Stimulated activated CD4-positive, alpha-beta T cell treated with anti-CD3 and anti-CD28 coated beads, Interleukin-4, amount 100 ng/mL, for 48 hours (primary cell): ENCODE measurements at regions not wholly inside any gene's neighbourhood (a gene's known extent, or its start where the extent isn't known, plus 50 kb on each side); places are given as distances from the start of the nearest gene placed in this dataset.

Experiments used
- DNase-seq, 2 donors: peaks; one replicate each; pipeline ENCODE4 v3.0.0-alpha.2; 2020; ENCODE audit warnings: low read depth in 2 of 2

DNA sequence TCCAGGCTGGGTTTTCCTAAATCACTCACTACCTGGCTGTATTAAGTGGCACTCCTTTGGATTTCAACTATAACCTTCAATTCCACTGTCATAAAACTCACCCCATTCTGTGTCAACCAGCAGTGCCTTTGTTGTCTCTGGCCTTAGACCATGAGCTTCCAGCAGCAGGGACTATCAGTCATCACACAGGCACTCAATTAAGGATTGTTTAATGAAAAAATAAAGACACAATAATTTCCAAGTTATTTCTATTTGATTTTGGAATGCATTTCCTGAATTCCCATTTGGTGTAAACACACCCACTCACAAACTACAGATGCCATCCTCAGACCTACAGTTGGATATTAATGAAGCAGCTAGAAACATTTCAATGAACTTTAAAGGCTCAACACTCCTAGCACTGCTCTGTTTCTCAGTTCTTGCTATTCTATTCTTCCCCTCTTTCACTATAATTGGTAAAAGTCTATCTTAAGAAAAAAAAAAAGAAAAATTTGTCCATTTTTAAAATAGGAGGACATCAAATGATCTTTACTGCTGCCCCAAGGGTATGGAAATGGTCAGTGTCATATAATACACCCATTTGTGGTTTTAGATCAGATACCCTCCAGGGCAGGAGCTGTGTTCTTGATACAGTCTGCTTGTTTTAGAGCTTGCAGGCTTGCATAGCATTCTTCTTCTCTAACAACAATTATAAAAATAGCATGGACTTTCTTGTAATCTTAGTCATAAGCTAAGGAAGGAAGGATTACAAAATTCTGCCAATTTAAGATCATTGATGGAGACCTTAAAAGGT, 156.4 kb downstream of the PTGER3 start:
- no peak for DNase-seq

DNA sequence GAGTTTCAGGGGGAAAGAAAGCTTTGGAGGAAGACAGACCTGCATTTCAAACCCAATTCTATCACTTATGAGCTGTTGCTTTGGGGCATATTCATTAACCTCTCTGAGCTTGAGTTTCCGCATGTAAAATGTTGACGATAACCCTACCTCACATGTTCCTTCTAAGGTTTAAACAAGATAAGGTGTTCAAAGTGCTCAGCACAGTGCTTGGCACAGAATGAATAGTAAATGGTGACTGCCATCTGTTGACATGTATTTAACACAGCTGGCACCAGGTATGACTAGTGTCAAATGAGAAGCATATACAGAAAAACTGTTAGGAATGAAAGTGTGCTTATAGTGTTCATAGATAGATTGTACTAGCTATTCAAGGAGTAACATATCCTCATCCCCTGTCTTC, 155.5 kb downstream of the PTGER3 start:
- DNase-seq = no peak

DNA sequence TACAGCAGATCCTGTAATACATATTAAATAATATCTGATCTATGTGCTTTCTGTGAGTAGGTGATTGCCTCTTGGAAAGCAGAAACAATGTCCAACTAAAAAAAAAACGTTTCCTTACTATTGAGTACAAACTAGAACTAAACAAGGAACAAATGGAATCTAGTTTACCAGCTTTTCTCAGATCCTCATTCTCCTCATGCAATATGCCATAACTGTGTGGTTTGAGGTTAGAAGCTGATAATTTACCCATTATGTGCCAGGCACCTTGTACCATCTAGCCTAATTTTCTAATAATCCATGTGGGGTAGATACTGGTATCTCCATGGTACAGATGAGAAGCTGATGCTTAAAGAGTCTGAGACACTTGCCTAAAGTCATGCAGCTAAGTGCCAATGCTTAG, 154.7 kb downstream of the PTGER3 start:
- DNase-seq = no peak

DNA sequence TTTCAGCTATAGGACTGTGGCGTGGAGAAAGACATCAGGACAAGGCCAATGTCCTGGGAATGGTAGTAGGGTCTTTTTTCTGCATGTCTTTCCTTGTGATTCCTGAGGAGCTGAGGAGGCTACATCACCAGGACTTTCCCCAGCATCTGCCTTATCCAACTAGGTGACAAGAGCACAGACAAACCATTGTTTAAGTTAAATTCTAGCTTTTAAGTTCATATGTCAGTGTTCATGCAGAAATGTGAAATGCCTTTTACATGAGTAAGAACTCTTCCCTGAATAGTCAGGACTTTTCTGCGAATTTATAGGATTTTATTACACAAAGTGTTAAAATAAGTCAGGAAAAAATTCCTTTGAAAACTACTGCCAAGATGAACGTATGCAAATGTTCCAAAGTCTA, 154.2 kb downstream of the PTGER3 start:
- no peak for DNase-seq

DNA sequence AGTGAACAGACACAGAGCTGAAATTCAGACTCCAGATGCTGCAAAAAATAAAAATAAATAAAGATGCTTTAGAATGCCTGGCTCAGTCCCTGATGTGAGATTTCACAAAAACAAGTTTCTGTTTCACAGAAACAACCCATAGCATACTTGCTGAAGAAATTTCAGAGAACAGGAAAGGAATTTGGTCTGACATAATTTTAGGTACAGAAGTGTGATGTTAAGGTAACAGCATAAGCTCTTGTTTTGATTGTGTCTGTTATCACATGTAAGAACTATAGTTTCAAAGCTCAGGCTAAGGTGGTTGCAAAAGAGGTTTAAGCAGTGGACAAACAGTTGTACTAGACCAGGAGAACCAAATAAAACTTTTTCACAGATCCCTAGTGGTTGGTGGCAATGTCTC, 152.1 kb downstream of the PTGER3 start:
- no peak for DNase-seq

DNA sequence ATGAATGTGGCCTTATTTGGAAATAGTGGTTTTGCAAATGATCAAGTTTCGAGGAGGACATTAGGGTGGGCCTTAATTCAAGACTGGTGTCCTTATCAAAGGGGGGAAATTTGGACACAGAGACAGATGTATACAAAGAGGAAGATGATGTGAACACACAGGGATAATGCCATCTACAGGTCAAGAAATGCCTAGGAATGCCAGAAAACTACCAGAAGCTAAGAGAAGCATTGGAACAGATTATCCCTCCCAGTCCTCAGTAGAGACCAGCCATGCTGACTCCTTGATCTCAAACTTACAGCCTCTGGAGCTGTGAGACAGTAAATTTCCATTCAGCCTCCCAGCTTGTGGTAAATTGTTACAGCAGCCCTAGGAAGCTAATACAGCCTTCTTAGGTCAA, 151.4 kb downstream of the PTGER3 start:
- DNase-seq = no peak

DNA sequence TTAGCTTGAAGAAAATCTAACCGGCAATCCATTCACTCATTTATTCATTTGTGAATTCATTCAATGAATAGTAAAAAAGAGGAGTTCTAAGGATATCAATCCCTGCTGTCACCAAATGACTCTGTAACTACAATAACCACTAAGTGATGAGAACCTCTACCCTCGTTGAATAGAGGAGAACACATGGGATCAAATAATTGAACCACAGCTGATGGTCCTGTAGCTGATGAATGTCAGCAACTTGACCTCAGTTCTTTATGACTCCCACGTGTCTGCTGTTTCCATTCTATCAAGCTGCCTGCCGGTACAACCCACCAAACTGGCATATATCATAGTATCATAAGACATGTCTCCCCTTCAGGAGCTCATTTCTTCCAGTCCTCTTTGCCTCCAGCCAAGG, 150.3 kb downstream of the PTGER3 start:
- no peak for DNase-seq

DNA sequence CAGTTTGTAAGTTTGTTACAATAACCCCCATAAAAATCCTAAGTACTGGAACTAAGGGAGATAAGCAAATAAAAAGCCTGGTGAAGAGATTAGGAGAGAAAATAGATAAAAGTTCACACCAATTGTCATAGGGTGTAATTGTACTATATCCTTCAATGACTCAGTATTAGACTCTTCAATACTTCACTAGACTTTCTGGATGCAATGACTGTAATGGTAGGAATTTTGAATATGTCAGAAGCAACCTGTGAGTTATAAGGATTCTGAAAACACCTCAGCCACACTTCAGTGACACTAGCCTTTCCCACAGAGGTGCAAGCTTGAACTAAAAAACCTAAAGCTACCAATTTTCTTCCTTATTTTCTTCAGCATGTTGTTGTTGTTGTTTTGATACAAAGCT, 147.9 kb downstream of the PTGER3 start:
- DNase-seq = no peak

DNA sequence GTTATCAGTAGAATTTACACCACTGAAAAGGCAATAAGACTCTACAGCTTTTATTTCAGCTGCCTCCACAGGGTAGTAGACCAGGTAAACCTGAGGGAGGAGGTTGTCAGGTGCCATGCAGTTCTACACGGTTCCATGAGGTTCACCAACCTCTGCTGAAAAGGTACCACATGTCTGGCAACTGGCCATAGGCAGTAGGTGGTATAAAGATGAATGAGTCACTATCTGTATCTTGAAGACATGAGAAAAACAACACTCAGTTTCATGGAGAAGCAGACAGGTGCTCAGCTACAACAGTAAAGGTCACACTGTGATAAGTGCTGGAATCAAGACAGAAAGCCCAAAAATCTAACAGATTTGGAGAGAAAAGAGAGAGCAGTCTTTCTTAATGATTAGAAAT, 145.4 kb downstream of the PTGER3 start:
- DNase-seq = no peak

DNA sequence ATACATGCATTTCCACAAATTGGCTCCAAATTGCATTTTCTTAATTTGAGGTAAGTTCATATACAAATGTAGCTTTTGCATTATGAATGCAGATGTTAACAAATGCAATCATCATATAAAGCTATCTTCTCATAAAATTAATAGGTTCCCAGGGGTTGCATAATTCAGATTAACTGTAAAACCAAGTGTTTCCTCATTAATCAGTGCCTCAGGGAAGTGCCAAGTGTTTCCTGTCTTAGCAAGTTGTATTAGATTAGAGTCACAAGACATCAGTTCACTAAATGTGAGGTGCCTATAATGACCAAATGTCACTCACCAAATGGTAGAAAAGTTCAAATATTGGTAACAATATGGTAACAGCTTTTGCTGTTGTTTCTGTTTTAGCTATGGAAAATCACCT, 140.8 kb downstream of the PTGER3 start:
- no peak for DNase-seq

DNA sequence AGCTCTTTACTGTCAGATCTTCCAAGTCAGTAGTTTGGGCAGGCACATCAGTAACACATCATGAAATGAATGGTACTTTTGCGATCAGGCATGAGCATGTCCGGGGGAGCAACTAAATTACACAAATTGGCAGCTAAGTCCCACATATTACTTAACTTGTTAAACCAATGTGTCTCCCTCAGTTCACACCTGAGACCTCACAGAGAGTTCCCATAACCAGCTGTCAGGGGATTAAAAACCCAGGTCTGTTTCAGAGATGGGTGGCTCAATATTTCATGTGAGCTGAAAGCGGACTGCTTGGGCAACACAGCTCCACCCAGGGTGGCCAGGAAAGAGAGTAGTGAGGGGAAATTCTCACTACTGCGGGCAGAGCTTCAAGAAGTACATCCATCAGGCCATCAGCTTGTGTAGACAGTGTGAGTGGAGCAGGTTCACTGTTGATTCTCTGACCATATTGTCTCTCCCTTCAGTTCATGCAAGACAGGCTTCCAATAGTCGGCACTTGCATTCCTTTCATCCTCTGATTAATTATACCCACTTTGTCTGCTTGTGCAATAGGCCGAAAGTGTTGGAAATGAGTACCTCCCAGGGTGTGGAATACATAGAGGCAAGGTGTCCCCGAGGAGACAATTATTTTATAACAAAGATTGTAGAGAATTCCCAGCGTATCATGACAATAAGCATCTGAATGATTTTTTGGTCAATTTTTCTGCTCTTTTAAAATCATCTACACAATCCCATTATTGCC, 139.9 kb downstream of the PTGER3 start:
- no peak for DNase-seq

DNA sequence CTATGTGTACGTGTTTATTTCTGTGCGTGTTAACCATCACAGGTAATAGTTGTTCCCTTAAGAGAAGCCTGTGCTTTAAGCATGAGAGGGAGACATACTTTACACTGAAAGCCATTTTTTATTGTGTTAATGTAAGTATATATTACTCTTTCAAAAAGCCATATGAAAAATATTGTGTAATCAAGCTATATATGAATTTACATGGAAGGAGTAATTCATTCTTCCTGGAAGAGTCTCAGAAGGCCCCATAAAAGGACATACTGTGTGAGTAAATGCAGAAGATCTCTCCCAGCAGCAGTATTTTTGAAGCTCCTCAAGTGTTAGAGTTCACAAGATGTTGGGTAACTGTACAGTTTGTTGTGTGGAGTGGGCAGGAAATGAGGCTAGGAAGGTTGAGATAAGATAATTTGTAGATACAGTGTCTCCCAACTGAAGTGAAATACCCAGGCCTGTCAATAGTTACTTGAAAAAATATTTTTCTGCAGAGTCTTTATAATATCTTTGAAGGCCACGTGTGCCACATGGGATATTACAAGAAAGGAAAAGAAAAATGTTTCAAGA, 138.3 kb downstream of the PTGER3 start:
- DNase-seq = no peak

DNA sequence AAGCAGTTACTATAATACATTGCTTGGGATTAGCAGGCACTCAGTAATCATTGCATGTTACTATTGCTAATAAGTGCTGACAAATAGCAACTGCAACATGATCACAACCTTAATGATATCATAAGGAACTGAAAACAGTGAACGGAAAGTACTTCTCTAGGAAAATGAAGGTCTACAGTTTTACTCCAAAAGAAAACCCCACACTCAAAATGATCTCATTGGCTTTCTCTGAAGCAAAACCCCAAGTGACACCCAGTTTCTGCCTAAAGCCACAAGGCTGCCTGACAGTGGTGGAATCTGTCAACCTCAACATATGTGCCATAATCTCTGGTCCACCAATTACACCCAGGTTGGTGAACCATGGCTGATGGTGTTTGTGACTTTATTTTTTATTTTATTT, 137.6 kb downstream of the PTGER3 start:
- no peak for DNase-seq

DNA sequence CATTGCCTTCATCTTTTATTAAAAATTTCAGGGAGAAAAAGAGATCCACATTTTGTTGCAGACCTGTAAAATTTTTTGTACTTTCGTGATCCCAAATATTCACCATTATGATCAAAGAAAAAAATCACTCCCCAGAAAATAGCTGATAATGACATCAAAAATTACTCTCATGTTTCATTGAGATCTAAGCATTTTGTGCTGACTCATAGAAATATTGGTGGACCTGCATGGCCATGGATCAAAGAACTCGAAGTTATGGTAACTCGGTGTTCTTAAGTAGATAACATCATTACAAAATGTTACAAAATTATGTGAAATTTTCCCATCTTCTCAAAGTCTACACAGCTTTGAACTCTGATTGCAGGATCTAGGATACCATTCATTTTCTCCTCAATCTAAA, 135.8 kb downstream of the PTGER3 start:
- DNase-seq = no peak

DNA sequence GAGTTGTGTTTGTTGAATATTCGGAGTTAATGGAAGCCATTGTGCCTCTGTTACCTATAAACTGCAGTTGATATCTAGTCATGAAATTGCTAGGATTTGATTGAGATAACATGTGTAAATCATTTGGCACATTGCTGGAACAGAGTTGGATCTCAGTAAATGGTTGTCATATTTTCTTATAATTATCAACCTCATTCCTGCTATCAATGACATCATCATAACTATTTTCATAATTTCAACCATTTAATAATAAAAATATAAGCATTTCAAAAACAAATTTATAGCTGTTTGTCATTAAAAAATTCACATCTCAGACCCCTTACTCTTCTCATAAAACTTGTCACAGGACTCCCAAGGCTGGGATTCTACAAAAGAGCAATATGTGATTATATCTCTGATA, 133.4 kb downstream of the PTGER3 start:
- DNase-seq = no peak

DNA sequence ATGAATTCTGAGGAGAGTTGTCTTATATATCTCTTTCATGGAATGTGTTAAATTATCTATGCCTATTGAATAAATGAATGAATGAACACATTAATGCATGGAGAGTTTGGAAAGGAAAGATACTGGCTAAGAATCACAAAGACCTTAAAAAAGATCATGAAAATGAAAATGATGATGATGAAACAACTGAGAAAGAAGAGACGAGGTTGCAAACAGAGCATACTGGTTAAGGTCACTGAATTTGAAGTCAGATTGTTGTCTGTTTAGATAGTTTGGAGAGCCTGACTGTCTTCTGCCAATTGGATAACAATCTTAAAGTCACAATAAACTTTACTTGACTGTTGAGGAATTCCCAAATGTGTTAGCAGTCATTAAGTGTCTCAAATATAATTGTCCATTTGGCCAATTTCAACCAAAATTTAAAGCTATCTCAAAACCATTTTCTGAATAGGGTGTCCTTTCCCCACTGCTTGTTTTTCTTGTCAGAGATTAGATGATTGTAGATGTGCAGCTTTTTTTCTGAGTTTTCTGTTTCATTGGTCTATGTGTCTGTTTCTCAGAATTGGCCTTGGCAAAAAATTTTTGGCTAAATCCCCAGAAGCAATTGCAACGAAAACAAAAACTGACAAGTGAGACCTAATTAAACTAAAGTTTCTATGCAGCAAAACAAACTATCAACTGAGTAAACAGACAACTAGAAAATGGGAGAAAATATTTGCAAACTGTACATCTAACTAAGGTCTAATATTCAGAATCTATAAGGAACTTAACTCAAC, 132.2 kb downstream of the PTGER3 start:
- no peak for DNase-seq

DNA sequence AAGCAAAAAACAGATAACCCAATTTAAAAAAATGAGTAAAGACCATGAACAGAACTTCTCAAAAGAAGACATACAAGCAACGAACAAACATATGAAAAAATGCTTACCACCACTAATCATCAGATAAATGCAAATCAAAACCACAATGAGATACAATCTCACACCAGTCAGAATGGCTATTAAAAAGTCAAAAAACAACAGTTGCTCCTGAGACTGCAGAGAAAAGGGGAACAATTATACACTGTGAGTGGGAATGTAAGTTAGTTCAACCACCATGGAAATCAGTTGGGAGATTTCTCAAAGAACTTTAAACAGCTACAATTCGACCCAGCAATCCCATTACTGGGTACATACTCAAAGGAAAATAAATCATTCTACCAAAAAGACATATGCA, 131.6 kb downstream of the PTGER3 start:
- DNase-seq = no peak

DNA sequence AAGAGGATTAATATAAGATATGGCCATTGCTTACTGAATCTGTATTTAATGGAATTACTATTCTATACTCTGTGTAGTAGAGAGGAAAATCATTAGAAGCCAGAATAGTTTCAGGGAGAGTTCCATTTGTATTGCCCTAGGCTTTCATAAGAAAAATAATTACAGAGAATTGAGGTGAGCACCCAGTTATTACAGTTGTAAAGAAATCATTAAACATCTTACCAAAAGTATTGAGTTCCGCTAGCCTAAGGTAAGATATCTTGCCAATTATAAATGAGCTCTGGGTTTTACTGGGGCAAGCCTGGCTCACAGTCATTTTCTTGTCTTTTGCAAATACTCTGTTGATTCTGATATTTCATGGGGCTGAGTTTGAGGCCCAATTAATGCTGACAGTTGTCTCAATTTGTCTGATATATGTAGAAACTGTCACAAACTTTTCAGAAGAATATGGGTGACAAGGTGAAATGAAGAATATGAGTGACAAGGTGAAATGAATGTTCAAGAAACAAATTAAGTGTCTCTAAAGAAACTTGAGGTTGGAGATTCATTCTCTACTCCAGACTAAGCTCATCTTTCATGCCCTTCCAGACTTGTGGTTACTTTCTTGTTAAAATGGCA, 127.8 kb downstream of the PTGER3 start:
- no peak for DNase-seq
